Transverse colon (tissue), 4 donors: ENCODE measurements at regions not wholly inside any gene's neighbourhood (a gene's known extent, or its start where the extent isn't known, plus 50 kb on each side); places are given as distances from the start of the nearest gene placed in this dataset.

Experiments
- EP300 ChIP-seq: sonication (generic); formaldehyde crosslinking; IDR thresholded peaks from one replicate; pipeline ENCODE4 v1.6.1; 2017; ENCODE audit warnings: antibody characterized with exemption, low read depth
- POLR2A ChIP-seq: fragments of 450-650 bp; IDR thresholded peaks from one replicate; pipeline ENCODE4 v1.6.1; 2016; ENCODE audit warnings: antibody characterized with exemption, mild to moderate bottlenecking, moderate library complexity
- POLR2AphosphoS5 ChIP-seq, 3 donors: sonication (generic); formaldehyde crosslinking; IDR thresholded peaks; one replicate each; pipeline ENCODE4 v1.6.1; 2016; ENCODE audit warnings: antibody characterized with exemption in 3 of 3
- TF ChIP-seq, protein P1 (sequence below), 5 experiments: fragments of 200-600 bp in 3 of 5; fragments of 450-650 bp in 2 of 5; sonication (generic) in 3 of 5; IDR thresholded peaks; 1 replicate in 2 of 5; 2 replicates in 3 of 5; pipeline ENCODE4 v1.5.1; 2016 to 2017; ENCODE audit warnings: antibody characterized with exemption in 5 of 5, inconsistent platforms in 3 of 5, mild to moderate bottlenecking in 2 of 5, moderate library complexity in 1 of 5

DNA sequence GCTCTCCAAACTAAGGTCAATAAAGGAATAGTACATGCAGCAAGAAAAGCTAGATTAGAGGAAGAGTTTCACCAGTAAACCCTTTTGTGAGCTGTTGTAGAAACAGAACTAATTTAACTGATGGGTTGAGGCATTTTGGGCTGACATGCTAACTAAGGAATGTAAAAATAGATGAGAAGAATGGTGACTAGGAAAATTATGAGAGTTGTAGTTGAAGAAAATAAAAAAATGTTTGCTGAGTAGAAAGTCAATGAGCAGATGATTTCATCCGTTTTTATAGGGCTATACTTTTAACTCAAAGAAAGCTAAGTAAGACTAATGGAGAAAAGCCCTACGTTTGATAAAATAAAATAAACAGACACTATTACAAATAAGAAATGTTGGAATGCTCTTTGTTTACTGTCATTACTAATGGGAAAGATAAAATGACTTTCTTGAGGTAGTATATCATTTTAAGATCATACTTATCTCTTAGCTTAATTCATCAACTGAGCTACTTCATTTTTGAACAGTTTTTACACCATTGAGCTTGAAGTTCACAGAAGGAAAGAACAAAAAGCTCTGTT, 209.4 kb upstream of the DPH6 start:
- TF ChIP-seq POLR2A = no peak
- TF ChIP-seq, protein P1, sequence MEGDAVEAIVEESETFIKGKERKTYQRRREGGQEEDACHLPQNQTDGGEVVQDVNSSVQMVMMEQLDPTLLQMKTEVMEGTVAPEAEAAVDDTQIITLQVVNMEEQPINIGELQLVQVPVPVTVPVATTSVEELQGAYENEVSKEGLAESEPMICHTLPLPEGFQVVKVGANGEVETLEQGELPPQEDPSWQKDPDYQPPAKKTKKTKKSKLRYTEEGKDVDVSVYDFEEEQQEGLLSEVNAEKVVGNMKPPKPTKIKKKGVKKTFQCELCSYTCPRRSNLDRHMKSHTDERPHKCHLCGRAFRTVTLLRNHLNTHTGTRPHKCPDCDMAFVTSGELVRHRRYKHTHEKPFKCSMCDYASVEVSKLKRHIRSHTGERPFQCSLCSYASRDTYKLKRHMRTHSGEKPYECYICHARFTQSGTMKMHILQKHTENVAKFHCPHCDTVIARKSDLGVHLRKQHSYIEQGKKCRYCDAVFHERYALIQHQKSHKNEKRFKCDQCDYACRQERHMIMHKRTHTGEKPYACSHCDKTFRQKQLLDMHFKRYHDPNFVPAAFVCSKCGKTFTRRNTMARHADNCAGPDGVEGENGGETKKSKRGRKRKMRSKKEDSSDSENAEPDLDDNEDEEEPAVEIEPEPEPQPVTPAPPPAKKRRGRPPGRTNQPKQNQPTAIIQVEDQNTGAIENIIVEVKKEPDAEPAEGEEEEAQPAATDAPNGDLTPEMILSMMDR (IDR thresholded peaks at IDR 0.05) = no peak
- no peak for TF ChIP-seq EP300
- no peak for TF ChIP-seq POLR2AphosphoS5 (IDR thresholded peaks at IDR 0.05)
